HCT116 (cell line): ENCODE measurements at regions not wholly inside any gene's neighbourhood (a gene's known extent, or its start where the extent isn't known, plus 50 kb on each side); places are given as distances from the start of the nearest gene placed in this dataset.

Experiments
- ATAC-seq: fragments of 200-7000 bp; cut with Tn5 transposase; 2 replicates; pipeline ENCODE4 v1.9.1; 2020; ENCODE audit warnings: mild to moderate bottlenecking, moderate library complexity
- BruUV-seq: library from RNA; stranded (reverse); fragments of 400-500 nt; replicated peaks from 2 replicates; lab custom pipeline; 2021; lab: Mats Ljungman, UMichigan
- CTCF ChIA-PET: fragments of 300-600 bp; sonication (Branson Sonifier 250); formaldehyde crosslinking; loops from one replicate; lab custom pipeline; 2021; ENCODE audit warnings: antibody characterized with exemption; lab: Charles Lee
- POLR2A ChIA-PET: fragments of 300-600, 350-600 bp; sonication (Branson Sonifier 250); formaldehyde crosslinking; loops from one replicate; lab custom pipeline; 2021; ENCODE audit warnings: antibody characterized with exemption; lab: Charles Lee
- RAD21 ChIA-PET, 2 experiments: fragments of 300-600 bp; sonication (Branson Sonifier 250); formaldehyde crosslinking; loops; one replicate each; lab custom pipeline; 2023; ENCODE audit warnings: low total read pairs in 2 of 2; ENCODE audit not compliant: uncharacterized antibody in 2 of 2, unreplicated experiment in 2 of 2, low non-redundant PET in 1 of 2; lab: Charles Lee
- DNase-seq: peaks from one replicate; pipeline ENCODE4 v3.0.0-alpha.2; 2010; ENCODE audit warnings: low read depth, low spot score
- H2AFZ ChIP-seq: fragments of 200-600 bp; shearing (Covaris generic), sonication (generic); 2 replicates; pipeline ENCODE4 v1.6.1; 2017; ENCODE audit warnings: low read depth, mixed run types, mixed read lengths, antibody characterized with exemption, low read length; ENCODE audit not compliant: poor library complexity, severe bottlenecking
- H3K27ac ChIP-seq: 2 replicates; pipeline ENCODE4 v1.5.1; 2012; ENCODE audit warnings: low read depth, low read length
- H3K27me3 ChIP-seq: fragments of 200-600 bp; sonication (generic); 2 replicates; pipeline ENCODE4 v1.6.1; 2016; ENCODE audit warnings: mixed run types, low read length, mixed read lengths; ENCODE audit not compliant: insufficient read depth
- H3K36me3 ChIP-seq, 2 experiments: fragments of 200-500 bp in 1 of 2; fragments of 200-600 bp in 1 of 2; sonication (Bioruptor generic) in 1 of 2; sonication (generic) in 1 of 2; 2 replicates each; pipeline versions ENCODE4 v1.5.1 to v1.6.1; 2014 to 2016; ENCODE audit warnings: low read length in 2 of 2, inconsistent platforms in 1 of 2, mixed read lengths in 1 of 2, mixed run types in 1 of 2; ENCODE audit not compliant: insufficient read depth in 2 of 2, control insufficient read depth in 1 of 2
- H3K4me1 ChIP-seq, 2 experiments: fragments of 200-600 bp in 1 of 2; sonication (generic) in 1 of 2; 2 replicates each; pipeline versions ENCODE4 v1.5.1 to v1.6.1; 2012 to 2017; ENCODE audit warnings: low read length in 2 of 2, inconsistent platforms in 1 of 2, mild to moderate bottlenecking in 1 of 2, mixed read lengths in 1 of 2, mixed run types in 1 of 2, moderate library complexity in 1 of 2; ENCODE audit not compliant: insufficient read depth in 2 of 2, control insufficient read depth in 1 of 2
- H3K4me2 ChIP-seq: fragments of 200-600 bp; sonication (generic); 2 replicates; pipeline ENCODE4 v1.6.1; 2017; ENCODE audit warnings: mixed run types, low read length, mixed read lengths
- H3K4me3 ChIP-seq, 2 experiments: fragments of 200-600 bp in 1 of 2; sonication (generic) in 1 of 2; replicated peaks in 1 of 2; 2 replicates each; pipeline ENCODE4 v1.5.1; 2011 to 2016; ENCODE audit warnings: low read length in 2 of 2, control low read depth in 1 of 2, low read depth in 1 of 2, mild to moderate bottlenecking in 1 of 2, mixed read lengths in 1 of 2, mixed run types in 1 of 2
- H3K79me2 ChIP-seq: fragments of 200-600 bp; sonication (generic); 2 replicates; pipeline ENCODE4 v1.6.1; 2017; ENCODE audit warnings: mild to moderate bottlenecking, mixed run types, low read length, moderate library complexity, mixed read lengths; ENCODE audit not compliant: insufficient read depth
- H3K9ac ChIP-seq: fragments of 200-600 bp; sonication (generic); 2 replicates; pipeline ENCODE4 v1.6.1; 2016; ENCODE audit warnings: low read length, mixed read lengths
- H3K9me2 ChIP-seq: fragments of 200-600 bp; sonication (generic), shearing (Covaris generic); 2 replicates; pipeline ENCODE4 v1.6.1; 2017; ENCODE audit warnings: mixed run types, mild to moderate bottlenecking, moderate library complexity; ENCODE audit not compliant: insufficient read depth
- H3K9me3 ChIP-seq, 2 experiments: fragments of 200-500 bp in 1 of 2; fragments of 200-600 bp in 1 of 2; sonication (Bioruptor generic) in 1 of 2; sonication (generic) in 1 of 2; 2 replicates each; pipeline ENCODE4 v1.6.1; 2014 to 2017; ENCODE audit warnings: low read length in 2 of 2, mixed read lengths in 2 of 2, inconsistent platforms in 1 of 2, low read depth in 1 of 2, mild to moderate bottlenecking in 1 of 2, mixed run types in 1 of 2, moderate library complexity in 1 of 2; ENCODE audit not compliant: control insufficient read depth in 1 of 2, insufficient read depth in 1 of 2
- H4K20me1 ChIP-seq: fragments of 200-600 bp; sonication (generic), shearing (Covaris generic); 2 replicates; pipeline ENCODE4 v1.6.1; 2017; ENCODE audit warnings: mixed run types, mild to moderate bottlenecking, moderate library complexity; ENCODE audit not compliant: insufficient read depth
- CBX3 ChIP-seq: IDR thresholded peaks from 2 replicates; pipeline ENCODE4 v1.6.1; 2012; ENCODE audit warnings: low read depth
- EGR1 ChIP-seq: IDR thresholded peaks from 2 replicates; pipeline ENCODE4 v1.6.1; 2012; ENCODE audit warnings: low read depth
- ELF1 ChIP-seq: IDR thresholded peaks from 2 replicates; pipeline ENCODE4 v1.6.1; 2012; ENCODE audit warnings: low read depth, borderline replicate concordance
- EZH2phosphoT487 ChIP-seq: fragments of 200-600 bp; IDR thresholded peaks from 2 replicates; pipeline ENCODE4 v1.6.1; 2018; ENCODE audit warnings: antibody characterized with exemption, borderline replicate concordance
- FOSL1 ChIP-seq: IDR thresholded peaks from 2 replicates; pipeline ENCODE4 v1.6.1; 2012; ENCODE audit warnings: low read depth
- JUND ChIP-seq: IDR thresholded peaks from 2 replicates; pipeline ENCODE4 v1.6.1; 2012
- REST ChIP-seq: IDR thresholded peaks from 2 replicates; pipeline ENCODE4 v1.6.1; 2012; ENCODE audit warnings: low read depth
- SIN3A ChIP-seq: IDR thresholded peaks from 2 replicates; pipeline ENCODE4 v1.6.1; 2012; ENCODE audit warnings: low read depth
- SP1 ChIP-seq: IDR thresholded peaks from 2 replicates; pipeline ENCODE4 v1.6.1; 2012; ENCODE audit warnings: low read depth
- TCF7L2 ChIP-seq: IDR thresholded peaks from 2 replicates; pipeline ENCODE4 v1.7.0; 2011; ENCODE audit warnings: borderline replicate concordance, inconsistent platforms; ENCODE audit not compliant: insufficient read depth, insufficient read length; ENCODE audit errors: extremely low read depth
- ZFX ChIP-seq: fragments of 450-650 bp; IDR thresholded peaks from 2 replicates; pipeline ENCODE4 v1.6.1; 2017
- intact Hi-C: fragments of 100-400 bp; cut with micrococcal nuclease; formaldehyde crosslinking; loops from 2 replicates; pipeline ENCODE4 v1.10.0; 2022

- no peak for TF ChIP-seq FOSL1
- TF ChIP-seq CBX3 = no peak
- TF ChIP-seq ZFX = no peak
- TF ChIP-seq JUND = no peak
- TF ChIP-seq TCF7L2 = no peak
- TF ChIP-seq ELF1 = no peak
- TF ChIP-seq SIN3A = no peak
- no peak for TF ChIP-seq REST
- TF ChIP-seq EZH2phosphoT487 = no peak
- no peak for TF ChIP-seq EGR1
- no peak for TF ChIP-seq SP1
- Histone ChIP-seq H3K79me2 (no peaks in the 10 kb centered on the region), H3K36me3 (no peaks in the 10 kb centered on the region), H3K9ac (no peak overlapping the region), H3K4me2 (no peak overlapping the region), H3K27ac (no peak overlapping the region), H3K9me3 (no peaks in the 10 kb centered on the region; a peak in 1 of 4 replicates), H3K4me3 (no peak overlapping the region), H4K20me1 (no peaks in the 10 kb centered on the region), H3K27me3 (no peaks in the 10 kb centered on the region), H2AFZ (no peak overlapping the region), H3K4me1 (no peaks in the 10 kb centered on the region), H3K9me2 (no peaks in the 10 kb centered on the region)
- RAD21 ChIA-PET = no interaction called here
- no TSS peak for BruUV-seq
- no peak for DNase-seq
- ATAC-seq = no peak
- intact Hi-C loops = no loop called here
- POLR2A ChIA-PET = no interaction called here
- CTCF ChIA-PET = no interaction called here
Observed at GRCh38 chr4:24160358-24160757, 270.5 kb upstream of the PPARGC1A start.
